ENCODE measurements at regions not wholly inside any gene's neighbourhood (a gene's known extent, or its start where the extent isn't known, plus 50 kb on each side); places are given as distances from the start of the nearest gene placed in this dataset.

- no peak for FAIRE-seq
Observed at GRCh38 chr20:60820149-60820548, 431.9 kb upstream of the CDH4 start.

- no peak for FAIRE-seq
Observed at GRCh38 chr20:60820918-60821317, 431.1 kb upstream of the CDH4 start.

GRCh38 chr20:60822699-60823607, 429.1 kb upstream of the CDH4 start:
- no peak for FAIRE-seq

- no peak for FAIRE-seq
Observed at GRCh38 chr20:60835876-60836275, 416.2 kb upstream of the CDH4 start.

GRCh38 chr20:60837173-60837770, 414.8 kb upstream of the CDH4 start:
- FAIRE-seq: no peak

GRCh38 chr20:60838297-60838696, 413.8 kb upstream of the CDH4 start:
- FAIRE-seq: no peak

DNA sequence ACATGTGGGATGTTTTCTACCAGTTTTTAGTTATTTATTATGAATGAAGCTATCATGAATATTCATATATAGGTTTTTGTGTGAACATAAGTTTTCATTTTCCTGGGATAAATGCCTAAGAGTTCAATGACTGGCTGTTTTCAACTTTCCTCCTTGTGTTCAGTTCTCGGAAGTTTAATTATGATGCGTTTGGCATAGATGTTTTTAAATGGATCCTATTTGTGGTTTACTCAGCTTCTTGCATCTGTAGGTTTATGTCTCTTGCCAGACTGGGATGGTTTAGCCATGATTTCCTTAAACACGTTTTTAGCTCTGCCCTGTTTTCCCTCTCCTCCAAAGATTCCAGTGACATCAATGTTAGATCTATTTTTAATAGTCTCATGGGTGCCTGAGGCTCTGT, 411.1 kb upstream of the CDH4 start:
- FAIRE-seq: no peak

- no peak for FAIRE-seq
Observed at GRCh38 chr20:60845146-60845545, 406.9 kb upstream of the CDH4 start.

DNA sequence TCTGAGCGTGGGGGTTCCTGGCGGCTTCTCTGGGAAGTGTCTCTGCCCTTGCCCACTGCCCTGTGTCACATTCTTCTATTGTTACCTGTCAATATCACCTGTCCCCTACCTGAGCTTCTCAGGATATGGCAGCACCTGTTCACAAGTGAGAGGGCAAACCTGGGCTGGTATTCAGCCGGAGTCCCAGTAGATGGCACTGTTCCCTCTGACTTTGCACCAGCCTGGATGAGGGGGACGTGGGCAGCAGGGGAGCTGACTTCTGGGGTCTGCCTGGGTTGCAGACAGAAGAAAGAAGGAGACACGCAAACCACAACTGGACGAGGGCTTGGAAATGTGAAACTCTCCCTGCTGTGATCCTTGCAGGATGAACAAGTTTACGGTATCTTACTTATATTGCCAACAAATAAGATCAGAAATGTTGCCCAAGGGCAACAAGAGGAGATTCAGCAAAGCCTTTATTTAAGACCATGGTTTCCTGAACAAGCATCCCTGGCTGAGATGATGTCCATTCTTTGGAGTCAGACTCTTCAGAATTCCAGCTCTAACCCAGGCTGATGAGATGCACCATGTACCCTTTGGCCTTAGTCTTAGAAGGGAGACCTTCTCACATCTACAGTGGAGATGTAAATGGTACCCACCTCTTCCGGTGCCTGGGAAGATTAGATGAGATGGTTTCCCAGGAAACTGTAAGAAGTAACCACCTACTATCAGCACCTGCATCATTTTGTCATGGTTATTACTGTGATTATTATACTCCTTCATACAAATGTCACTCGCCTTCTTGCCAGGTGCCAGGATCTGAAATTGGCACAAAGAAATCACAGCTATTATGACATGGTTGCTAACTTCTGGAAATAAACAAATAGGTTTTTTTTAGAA, 400.0 kb upstream of the CDH4 start:
- no peak for FAIRE-seq

DNA sequence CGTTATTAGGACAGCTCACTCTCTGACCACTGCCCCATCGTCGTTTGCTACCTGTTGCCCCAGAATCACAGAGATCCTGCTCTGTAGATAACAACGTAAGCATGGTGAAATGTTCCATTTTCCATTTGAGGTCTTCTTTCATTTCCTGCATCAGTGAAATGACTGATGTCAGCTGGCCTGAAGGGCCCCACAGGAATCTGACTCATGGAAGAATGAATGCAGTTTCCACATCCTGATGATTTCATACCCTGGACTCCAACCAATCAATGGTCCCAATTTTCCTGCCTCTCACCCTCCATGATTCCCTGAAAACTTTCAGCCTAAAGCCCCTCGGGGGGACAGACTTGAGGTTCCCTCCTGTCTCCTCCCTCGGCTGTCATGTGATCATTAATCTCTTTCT, 394.4 kb upstream of the CDH4 start:
- FAIRE-seq: no peak

- no peak for FAIRE-seq
Observed at GRCh38 chr20:60862601-60863000, 389.5 kb upstream of the CDH4 start.

DNA sequence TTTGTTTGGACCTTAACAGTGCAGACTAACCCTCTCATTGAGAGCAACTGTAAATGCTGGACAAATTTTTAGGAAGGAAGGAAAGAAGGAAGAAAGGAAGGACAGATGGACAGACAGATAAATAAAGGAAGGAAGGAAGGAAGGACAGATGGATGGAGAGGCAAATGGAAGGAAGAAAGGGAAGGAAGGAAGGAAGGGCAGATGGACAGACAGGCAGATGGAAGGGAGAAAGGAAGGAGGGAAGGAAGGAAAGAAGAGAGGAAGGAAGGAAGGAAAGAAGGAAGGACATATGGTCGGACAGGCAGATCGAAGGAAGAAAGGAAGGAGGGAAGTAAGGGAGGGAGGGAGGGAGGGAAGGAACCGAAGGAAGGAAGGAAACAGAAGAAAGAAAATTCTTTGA, 388.5 kb upstream of the CDH4 start:
- no peak for FAIRE-seq

DNA sequence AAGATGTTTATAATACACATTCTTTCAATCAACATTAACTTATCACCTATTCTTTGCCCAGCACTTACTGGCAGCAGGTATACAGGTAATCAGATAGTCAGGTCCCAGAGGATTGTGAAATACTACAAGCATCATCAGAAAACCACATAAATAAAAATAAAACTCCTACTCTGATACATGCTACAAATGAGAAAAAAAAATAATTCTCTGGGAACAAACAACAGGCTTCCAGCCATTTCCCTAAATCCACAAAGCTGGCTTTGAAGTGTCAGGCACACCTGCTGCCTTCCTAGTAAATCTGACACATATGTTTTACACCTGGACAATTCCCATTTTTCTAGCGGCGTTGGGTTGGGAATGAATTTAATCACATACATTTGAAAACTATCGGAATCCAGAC, 384.5 kb upstream of the CDH4 start:
- no peak for FAIRE-seq

- no peak for FAIRE-seq
Observed at GRCh38 chr20:60868316-60868891, 383.7 kb upstream of the CDH4 start.

GRCh38 chr20:60869087-60869486, 383.0 kb upstream of the CDH4 start:
- FAIRE-seq: no peak

DNA sequence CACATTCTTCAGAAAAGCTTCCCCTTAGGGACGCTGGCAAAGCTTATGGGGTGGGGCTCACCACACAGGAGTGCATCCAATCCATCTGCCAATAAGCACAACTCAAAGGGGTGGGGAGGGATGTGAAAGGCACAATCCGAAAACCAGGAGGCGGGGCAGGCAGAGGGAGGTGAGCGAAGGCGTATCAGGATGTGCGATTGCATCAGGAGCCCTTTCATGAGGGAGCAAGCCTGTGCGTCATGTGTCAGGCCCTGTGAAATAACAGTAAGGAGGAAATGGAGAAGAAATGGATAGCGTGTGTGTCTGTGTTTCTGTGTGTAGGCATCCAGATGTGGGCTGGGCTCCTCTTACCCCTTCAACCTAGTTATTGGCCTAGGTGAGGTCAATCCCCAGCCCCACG, 382.4 kb upstream of the CDH4 start:
- no peak for FAIRE-seq

DNA sequence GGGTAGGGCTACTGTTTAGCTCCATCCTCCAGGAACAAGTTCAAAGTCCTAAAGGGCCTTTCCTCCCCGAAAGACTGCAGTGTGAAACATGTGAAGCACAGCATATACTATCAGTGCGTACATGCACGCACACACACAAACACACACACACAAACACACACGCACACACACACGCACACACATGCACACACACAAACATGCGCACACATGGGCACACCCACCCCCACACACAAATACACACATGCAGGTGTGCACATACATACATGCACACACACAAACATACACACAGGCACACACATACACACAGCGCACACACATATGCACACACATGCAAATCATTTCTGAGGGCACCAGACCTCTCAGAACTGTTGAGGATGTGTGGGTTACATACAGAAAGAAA, 382.0 kb upstream of the CDH4 start:
- no peak for FAIRE-seq

DNA sequence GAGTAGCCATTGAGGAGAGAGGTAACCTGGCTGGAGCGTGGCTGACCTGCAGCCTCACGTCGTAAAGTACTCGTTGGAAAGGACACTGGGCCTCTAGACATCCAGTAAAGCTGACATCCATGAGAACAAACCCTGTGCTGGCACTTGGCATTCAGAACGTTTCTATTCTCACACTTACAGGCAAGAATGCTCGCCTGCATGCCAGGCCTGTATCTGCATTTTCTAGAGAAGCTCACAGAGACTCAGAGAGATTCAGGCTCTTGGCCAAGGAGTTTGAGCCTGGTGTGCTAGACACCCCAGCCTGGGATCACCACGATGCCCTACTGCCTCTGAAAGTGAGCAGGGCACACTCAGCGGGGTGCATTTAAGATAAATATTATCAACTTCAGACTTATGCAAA, 379.8 kb upstream of the CDH4 start:
- no peak for FAIRE-seq

DNA sequence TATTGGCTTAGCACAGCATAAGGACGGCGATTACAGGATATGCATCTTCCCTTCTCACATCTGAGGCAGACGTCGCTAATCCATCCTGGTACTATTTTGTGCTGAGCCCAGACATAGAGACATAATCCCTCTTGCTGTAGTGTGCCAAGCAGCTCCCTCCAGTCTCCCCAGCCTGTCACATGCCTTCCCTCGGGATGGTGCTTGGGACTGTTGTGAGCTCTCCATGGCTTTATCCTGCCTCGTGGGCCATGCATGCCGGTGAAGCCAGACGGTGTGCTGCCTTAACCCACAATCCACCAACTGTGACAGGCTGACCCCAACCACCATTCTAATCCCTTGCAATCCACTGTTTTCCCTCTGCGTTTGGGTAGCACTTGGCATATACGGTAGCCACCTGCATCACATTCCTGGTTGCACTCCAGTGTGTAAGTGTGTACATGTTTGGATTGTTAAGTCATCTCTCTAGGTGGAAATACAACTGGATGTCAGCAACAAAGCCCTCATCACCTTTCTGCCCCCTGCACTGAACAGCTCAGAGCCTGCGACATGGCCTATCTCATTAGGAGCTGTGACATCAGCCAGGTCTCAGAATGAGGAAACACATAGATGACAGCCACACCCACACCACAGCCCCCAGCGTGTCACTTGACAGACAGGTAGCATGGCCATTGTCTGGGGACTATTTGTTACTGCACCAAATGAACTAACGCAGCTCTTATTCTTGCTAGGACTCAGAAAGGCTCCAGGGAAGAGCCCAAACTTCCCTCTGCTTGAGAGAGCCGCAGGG, 374.8 kb upstream of the CDH4 start:
- FAIRE-seq: no peak

DNA sequence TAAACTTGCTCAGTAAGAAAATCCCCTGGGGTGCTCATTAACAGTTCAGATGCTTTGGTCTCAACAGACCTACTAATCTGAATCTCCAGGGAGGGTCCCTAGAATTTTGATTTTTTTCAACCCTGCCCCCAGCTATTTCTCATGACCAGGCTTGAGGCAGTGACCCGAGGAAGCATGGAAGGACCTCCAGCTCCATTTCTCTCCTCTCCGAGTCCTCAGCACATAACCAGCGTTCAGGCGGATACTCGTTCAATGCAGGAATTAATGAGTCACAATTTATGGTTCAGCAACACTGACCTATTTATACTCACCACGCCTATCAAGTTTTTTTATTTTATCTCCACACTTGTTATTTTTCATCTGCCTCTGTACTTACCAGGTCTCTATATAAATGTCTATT, 369.2 kb upstream of the CDH4 start:
- FAIRE-seq: no peak

DNA sequence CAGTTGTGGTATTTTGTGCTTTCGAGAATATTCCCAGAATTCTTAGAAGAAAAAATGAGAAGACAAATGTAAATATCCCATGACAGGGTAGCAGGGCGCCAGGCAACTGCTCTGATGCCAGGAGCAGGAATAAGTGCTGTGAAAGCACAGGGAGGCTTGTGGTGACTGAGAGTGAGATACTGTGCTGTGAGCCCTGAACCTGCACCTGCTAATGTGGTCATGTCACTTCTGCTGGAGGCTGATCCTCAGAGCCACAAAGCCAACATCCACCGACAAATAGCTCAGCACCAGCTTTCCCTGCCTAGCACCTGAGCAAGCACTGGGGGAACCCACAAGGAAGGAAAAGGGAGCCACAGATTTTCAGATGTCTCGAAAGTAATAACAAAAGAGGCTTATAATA, 368.6 kb upstream of the CDH4 start:
- FAIRE-seq: no peak

GRCh38 chr20:60884277-60884676, 367.8 kb upstream of the CDH4 start:
- FAIRE-seq: no peak

Measured in islet of Langerhans (tissue), 1 donor.